Colonic mucosa (tissue), 4 donors: ENCODE measurements at regions not wholly inside any gene's neighbourhood (a gene's known extent, or its start where the extent isn't known, plus 50 kb on each side); places are given as distances from the start of the nearest gene placed in this dataset.

Experiments used
- DNase-seq: peaks from one replicate; pipeline ENCODE4 v3.0.0-alpha.2; 2020
- H3K27ac ChIP-seq: fragments of 200-600 bp; one replicate; pipeline ENCODE4 v1.8.0; 2021
- H3K27me3 ChIP-seq: fragments of 200-600 bp; one replicate; pipeline ENCODE4 v1.8.0; 2021
- H3K36me3 ChIP-seq: fragments of 200-600 bp; one replicate; pipeline ENCODE4 v1.8.0; 2021
- H3K4me1 ChIP-seq: fragments of 200-600 bp; one replicate; pipeline ENCODE4 v1.8.0; 2021; ENCODE audit warnings: mild to moderate bottlenecking
- H3K4me3 ChIP-seq: fragments of 200-600 bp; one replicate; pipeline ENCODE4 v1.8.0; 2021
- H3K9ac ChIP-seq, 2 donors: one replicate each; pipeline ENCODE4 v1.7.0; 2013; ENCODE audit warnings: control low read depth in 2 of 2, low read depth in 2 of 2, low read length in 2 of 2
- H3K9me3 ChIP-seq: fragments of 200-600 bp; one replicate; pipeline ENCODE4 v1.8.0; 2021
- CTCF ChIP-seq: fragments of 200-600 bp; IDR thresholded peaks from one replicate; pipeline ENCODE4 v1.8.0; 2022; ENCODE audit warnings: antibody characterized with exemption, mild to moderate bottlenecking
- intact Hi-C: fragments of 100-400 bp; cut with DNase I; formaldehyde crosslinking; loops from one replicate; pipeline ENCODE4 v1.14.1; 2022
- donor health status: healthy.
- donor health status: DM: no; HTN: no; CAD: no.
- donor health status: DM: no; HTN: no; CAD: no.

GRCh38 chr16:54766355-54766754 is 164.3 kb upstream of the IRX5 start:
- intact Hi-C loops: no loop called here
- H3K9me3 ChIP-seq: no peaks in the 10 kb centered on the region
- DNase-seq: no peak
- H3K36me3 ChIP-seq: no peaks in the 10 kb centered on the region
- TF ChIP-seq CTCF: no peak
- no peak overlapping the region for H3K9ac ChIP-seq
- H3K27ac ChIP-seq: no peak overlapping the region
- H3K4me3 ChIP-seq: no peak overlapping the region
- no peaks in the 10 kb centered on the region for H3K27me3 ChIP-seq
- no peaks in the 10 kb centered on the region for H3K4me1 ChIP-seq

- intact Hi-C loops: no loop called here
- Histone ChIP-seq H3K9me3 (no peaks in the 10 kb centered on the region), H3K27ac (no peak overlapping the region)
Measured at GRCh38 chr16:54750249-54750648, 180.4 kb upstream of the IRX5 start.

GRCh38 chr16:54748611-54749190 is 182.0 kb upstream of the IRX5 start:
- Histone ChIP-seq H3K36me3 (no peaks in the 10 kb centered on the region), H3K27me3 (no peaks in the 10 kb centered on the region), H3K4me1 (no peaks in the 10 kb centered on the region), H3K4me3 (no peak overlapping the region), H3K27ac (no peak overlapping the region), H3K9me3 (no peaks in the 10 kb centered on the region), H3K9ac (no peak overlapping the region)
- intact Hi-C loops: no loop called here
- no peak for DNase-seq
- TF ChIP-seq CTCF: no peak

More at GRCh38 chr16:54750249-54750648, 180.4 kb upstream of the IRX5 start:
- TF ChIP-seq CTCF: no peak
- no peaks in the 10 kb centered on the region for H3K4me1 ChIP-seq
- no peak overlapping the region for H3K4me3 ChIP-seq
- no peaks in the 10 kb centered on the region for H3K27me3 ChIP-seq
- no peaks in the 10 kb centered on the region for H3K36me3 ChIP-seq
- no peak for DNase-seq
- no peak overlapping the region for H3K9ac ChIP-seq

- no peaks in the 10 kb centered on the region for H3K36me3 ChIP-seq
- no peak overlapping the region for H3K4me3 ChIP-seq
- intact Hi-C loops: no loop called here
- no peaks in the 10 kb centered on the region for H3K27me3 ChIP-seq
- H3K27ac ChIP-seq: no peak overlapping the region
- no peaks in the 10 kb centered on the region for H3K4me1 ChIP-seq
- no peak for TF ChIP-seq CTCF
- no peaks in the 10 kb centered on the region for H3K9me3 ChIP-seq
- no peak for DNase-seq
- H3K9ac ChIP-seq: no peak overlapping the region
Measured at GRCh38 chr16:54746596-54746995, 184.1 kb upstream of the IRX5 start.

- TF ChIP-seq CTCF: no peak
- DNase-seq: no peak
- no peaks in the 10 kb centered on the region for H3K36me3 ChIP-seq
- no peak overlapping the region for H3K9ac ChIP-seq
- H3K27ac ChIP-seq: no peak overlapping the region
- H3K9me3 ChIP-seq: no peaks in the 10 kb centered on the region
- H3K4me1 ChIP-seq: no peaks in the 10 kb centered on the region
- no peak overlapping the region for H3K4me3 ChIP-seq
- no peaks in the 10 kb centered on the region for H3K27me3 ChIP-seq
- intact Hi-C loops: no loop called here
Measured at GRCh38 chr16:54744998-54745397, 185.7 kb upstream of the IRX5 start.

- Histone ChIP-seq H3K27ac (no peak overlapping the region), H3K9me3 (no peaks in the 10 kb centered on the region), H3K4me1 (no peaks in the 10 kb centered on the region), H3K9ac (no peak overlapping the region), H3K27me3 (no peaks in the 10 kb centered on the region), H3K36me3 (no peaks in the 10 kb centered on the region), H3K4me3 (no peak overlapping the region)
- no peak for DNase-seq
- intact Hi-C loops: no loop called here
- no peak for TF ChIP-seq CTCF
Measured at GRCh38 chr16:54742436-54742835, 188.2 kb upstream of the IRX5 start.
